Immature natural killer cell (primary cell): ENCODE measurements at regions not wholly inside any gene's neighbourhood (a gene's known extent, or its start where the extent isn't known, plus 50 kb on each side); places are given as distances from the start of the nearest gene placed in this dataset.
A peak's percentile ranks its signal among the peaks of the same experiment; 100 is the strongest.

ENCODE experiments used
- DNase-seq, 3 donors: peaks; one replicate each; pipeline ENCODE4 v3.0.0; 2022; ENCODE audit warnings: mixed read lengths in 1 of 3
- H3K27ac Mint-ChIP-seq, 6 donors: one replicate each; pipeline ENCODE4 v1.8.0; 2020; ENCODE audit warnings: mixed read lengths in 6 of 6, mild to moderate bottlenecking in 5 of 6, inconsistent platforms in 4 of 6, moderate library complexity in 3 of 6
- H3K27me3 Mint-ChIP-seq, 3 donors: one replicate each; pipeline ENCODE4 v1.8.0; 2020 to 2021; ENCODE audit warnings: low read depth in 3 of 3, mild to moderate bottlenecking in 3 of 3, mixed read lengths in 3 of 3, moderate library complexity in 3 of 3, inconsistent platforms in 1 of 3
- H3K36me3 Mint-ChIP-seq, 3 donors: one replicate each; pipeline ENCODE4 v1.8.0; 2020; ENCODE audit warnings: mixed read lengths in 3 of 3, inconsistent platforms in 2 of 3, mild to moderate bottlenecking in 2 of 3
- H3K4me1 Mint-ChIP-seq, 2 donors: one replicate each; pipeline ENCODE4 v1.8.0; 2020; ENCODE audit warnings: inconsistent platforms in 2 of 2, mild to moderate bottlenecking in 2 of 2, mixed read lengths in 2 of 2, moderate library complexity in 1 of 2
- H3K4me3 Mint-ChIP-seq, 5 donors: one replicate each; pipeline ENCODE4 v1.8.0; 2020; ENCODE audit warnings: mild to moderate bottlenecking in 5 of 5, mixed read lengths in 5 of 5, inconsistent platforms in 3 of 5, moderate library complexity in 3 of 5
- H3K9me3 Mint-ChIP-seq, 6 donors: one replicate each; pipeline ENCODE4 v1.8.0; 2020; ENCODE audit warnings: mild to moderate bottlenecking in 6 of 6, mixed read lengths in 6 of 6, inconsistent platforms in 4 of 6, moderate library complexity in 3 of 6

DNA sequence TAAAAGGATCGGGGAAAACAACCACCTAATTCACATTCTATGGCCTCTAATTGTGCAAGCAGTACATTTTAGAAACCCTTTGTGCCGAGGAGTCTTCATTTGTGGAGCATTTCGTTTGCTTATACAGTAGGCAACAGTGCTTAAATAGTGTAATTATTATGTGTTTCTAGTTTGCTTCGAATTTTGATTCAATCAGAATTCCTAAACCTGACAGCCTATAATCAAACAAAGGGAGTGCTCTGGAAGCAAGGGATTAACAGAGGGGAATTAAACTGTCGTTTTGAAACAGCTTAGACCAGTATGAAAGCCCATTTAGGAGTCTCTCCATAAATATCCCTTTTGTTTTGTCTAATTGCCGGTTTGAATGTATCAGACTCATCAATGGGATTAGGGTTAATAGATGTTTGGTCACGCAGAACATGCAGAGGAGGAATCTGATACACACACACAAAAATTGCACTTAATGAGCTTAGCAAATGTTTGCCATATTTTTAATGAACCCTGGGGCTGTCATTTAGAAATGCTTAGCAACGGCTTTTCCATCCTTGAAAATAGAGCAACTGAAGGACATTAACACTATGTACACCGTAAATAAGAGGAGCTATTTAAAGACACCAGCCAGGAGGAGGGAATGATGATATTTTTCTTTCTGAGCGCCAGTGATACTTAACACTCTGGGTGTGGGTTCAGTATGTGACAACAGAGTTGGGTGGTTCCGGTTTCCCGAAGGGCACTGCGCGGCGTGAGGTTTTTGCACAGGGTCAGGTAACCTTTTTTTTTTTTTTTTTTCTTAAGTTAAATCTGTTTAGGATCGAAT is 404.7 kb downstream of the TLE4 start:
- H3K27me3 Mint-ChIP-seq: peaks cover 0 to 9% (median 9%) of the 10 kb centered on the region in 3 donors
- H3K27ac Mint-ChIP-seq: no peak overlapping the region
- H3K36me3 Mint-ChIP-seq: no peaks in the 10 kb centered on the region
- H3K9me3 Mint-ChIP-seq: peaks cover 0 to 2% (median 0%) of the 10 kb centered on the region in 6 donors
- DNase-seq: no peak
- no peak overlapping the region for H3K4me3 Mint-ChIP-seq
- H3K4me1 Mint-ChIP-seq: no peaks in the 10 kb centered on the region

DNA sequence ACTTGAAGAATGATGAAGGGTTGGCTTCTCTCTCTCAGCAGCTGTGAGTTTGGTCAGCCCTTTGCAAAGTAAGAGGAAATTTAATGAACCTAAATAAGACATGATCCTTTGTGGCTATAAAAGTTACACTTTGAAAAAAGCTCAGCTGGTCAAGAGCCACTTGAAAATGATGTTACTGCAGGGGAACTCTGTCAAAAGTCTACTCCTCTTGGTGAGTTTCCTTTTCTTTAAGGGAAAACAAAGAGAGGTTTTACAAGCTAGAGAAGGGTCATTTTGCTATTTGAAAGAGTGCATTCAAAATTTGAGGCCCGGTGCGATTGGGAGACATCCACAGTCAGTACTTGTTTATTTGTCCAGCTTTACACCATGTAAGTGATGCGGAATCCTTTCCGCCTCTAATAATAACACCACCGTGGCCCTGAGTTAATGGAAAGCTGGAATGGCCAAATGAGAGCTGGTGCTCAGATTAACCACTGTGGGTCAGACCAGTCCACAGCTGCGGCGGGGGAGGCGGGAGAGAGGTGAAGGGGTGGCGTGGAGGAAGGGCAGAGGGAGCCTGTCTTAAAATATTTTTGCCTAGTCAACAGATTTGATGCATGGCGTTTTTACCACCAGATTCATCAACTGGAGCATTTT is 404.0 kb downstream of the TLE4 start:
- H3K36me3 Mint-ChIP-seq: no peaks in the 10 kb centered on the region

DNA sequence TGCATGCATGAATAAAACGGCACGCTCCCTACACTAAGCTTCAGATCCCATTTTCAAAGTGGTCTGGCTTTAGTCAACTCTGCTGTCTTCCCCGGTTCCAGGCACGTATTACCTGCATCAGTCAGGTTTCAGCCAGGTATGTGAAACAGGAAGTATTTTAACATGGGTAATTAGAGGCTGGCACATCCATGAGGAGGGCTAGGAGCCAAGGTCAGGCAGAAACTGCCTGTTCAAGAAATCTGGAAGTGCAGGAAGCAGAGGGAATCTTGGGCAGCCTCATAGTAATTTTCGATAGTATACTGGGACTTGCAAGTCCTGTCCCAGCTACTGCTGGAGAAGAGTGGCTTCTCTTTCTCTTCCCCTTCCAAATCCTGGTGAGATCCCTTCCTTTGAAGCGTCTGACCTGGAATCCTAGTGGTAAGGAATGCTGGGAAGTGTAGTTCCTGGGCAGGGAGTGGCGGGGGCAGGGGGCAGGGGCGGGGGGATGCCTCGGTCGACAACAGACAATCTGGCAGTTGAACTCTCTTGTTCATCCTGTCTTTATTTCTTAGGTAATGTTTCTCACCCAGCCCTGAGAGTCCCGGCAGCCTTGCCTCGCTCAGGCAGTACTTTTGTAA is 403.1 kb downstream of the TLE4 start:
- H3K27ac Mint-ChIP-seq: no peak overlapping the region
- no peak for DNase-seq
- no peaks in the 10 kb centered on the region for H3K4me1 Mint-ChIP-seq
- H3K4me3 Mint-ChIP-seq: no peak overlapping the region
- H3K36me3 Mint-ChIP-seq: no peaks in the 10 kb centered on the region
- H3K27me3 Mint-ChIP-seq: peaks cover 0 to 13% (median 11%) of the 10 kb centered on the region in 3 donors
- H3K9me3 Mint-ChIP-seq: no peaks in the 10 kb centered on the region

More for the DNA sequence above, 404.0 kb downstream of the TLE4 start:
- Mint-ChIP-seq H3K9me3 (no peaks in the 10 kb centered on the region), H3K27me3 (peaks cover 0 to 11% (median 10%) of the 10 kb centered on the region in 3 donors), H3K4me3 (no peak overlapping the region), H3K4me1 (no peaks in the 10 kb centered on the region), H3K27ac (no peak overlapping the region)
- DNase-seq: no peak

DNA sequence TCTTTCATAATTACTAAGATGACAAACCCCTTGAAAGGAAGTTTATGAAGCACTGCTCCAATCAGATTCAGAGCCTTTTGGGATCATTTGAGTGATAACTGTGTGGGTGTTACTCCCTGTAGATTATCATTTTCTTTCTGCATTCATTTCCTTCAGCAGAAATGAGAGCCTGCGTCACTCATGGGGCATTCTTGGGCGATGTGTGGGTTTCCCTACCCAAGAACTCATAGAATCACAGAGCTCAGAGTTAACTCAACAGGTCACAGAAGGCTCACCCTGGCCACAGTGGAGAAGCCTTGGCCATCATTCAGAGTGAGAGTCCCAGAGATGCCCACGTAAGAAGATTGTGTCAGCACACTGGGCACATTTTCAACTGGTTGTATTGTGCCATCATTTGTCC is 401.9 kb downstream of the TLE4 start:
- H3K27ac Mint-ChIP-seq: no peak overlapping the region
- H3K27me3 Mint-ChIP-seq: peaks cover 1 to 14% (median 13%) of the 10 kb centered on the region in 3 donors
- peaks cover 0 to 3% (median 0%) of the 10 kb centered on the region in 6 donors for H3K9me3 Mint-ChIP-seq
- no peaks in the 10 kb centered on the region for H3K36me3 Mint-ChIP-seq
- no peak overlapping the region for H3K4me3 Mint-ChIP-seq
- DNase-seq: no peak
- H3K4me1 Mint-ChIP-seq: no peaks in the 10 kb centered on the region

DNA sequence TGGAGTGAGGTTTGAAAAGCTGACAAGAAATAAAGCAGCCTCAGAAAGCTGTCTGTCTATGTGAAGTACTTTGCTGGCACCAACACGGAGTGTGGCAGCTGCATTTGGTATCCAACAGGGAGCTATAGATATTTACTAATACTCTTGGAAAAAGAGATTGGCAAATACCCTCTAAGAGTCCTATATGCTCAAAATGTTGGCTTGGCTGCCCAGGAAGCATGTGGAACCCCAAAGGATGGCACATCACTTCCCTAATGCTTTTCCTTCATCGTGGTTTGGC is 398.3 kb downstream of the TLE4 start:
- no peak overlapping the region for H3K27ac Mint-ChIP-seq
- H3K4me1 Mint-ChIP-seq: no peaks in the 10 kb centered on the region
- no peak for DNase-seq
- H3K9me3 Mint-ChIP-seq: peaks cover 0 to 4% (median 0%) of the 10 kb centered on the region in 6 donors
- no peaks in the 10 kb centered on the region for H3K36me3 Mint-ChIP-seq
- peaks cover 1 to 12% (median 9%) of the 10 kb centered on the region in 3 donors for H3K27me3 Mint-ChIP-seq
- H3K4me3 Mint-ChIP-seq: no peak overlapping the region

DNA sequence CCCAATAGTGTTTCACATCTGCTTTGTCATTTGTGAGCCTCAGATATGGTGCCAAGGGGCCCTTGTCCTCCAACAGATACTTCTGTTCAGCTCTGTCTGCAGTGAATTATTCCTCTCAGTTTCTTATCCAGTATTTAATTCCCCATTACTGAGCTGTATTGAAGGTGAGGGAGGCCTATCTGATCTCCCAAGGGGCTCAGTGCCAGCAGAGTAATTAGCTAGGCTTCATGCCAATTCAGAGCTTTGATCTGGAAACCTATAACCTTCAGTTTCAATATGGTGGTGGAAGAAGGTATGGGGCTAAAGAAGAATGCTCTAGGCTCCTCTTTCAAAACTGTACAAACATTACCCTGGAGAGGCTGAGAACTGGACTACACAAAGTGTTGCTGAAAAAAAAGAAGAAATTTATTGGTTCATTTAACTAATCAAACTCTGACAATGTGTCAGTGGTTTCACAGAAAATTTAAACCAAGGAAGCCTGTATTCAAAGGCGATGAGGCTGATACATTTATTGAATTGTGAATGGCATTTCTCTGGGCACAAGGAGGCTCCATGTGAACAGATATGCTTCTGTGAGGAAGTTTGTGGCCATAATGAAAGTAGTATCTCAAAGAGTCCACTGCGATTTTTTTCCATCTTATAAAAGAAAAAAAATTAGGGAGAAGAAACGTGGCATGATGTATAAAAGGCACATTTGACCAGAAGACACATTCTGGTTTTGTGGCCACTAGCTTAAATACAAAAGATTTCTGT is 397.8 kb downstream of the TLE4 start:
- DNase-seq: no peak
- Mint-ChIP-seq H3K27ac (no peak overlapping the region), H3K4me3 (no peak overlapping the region)

DNA sequence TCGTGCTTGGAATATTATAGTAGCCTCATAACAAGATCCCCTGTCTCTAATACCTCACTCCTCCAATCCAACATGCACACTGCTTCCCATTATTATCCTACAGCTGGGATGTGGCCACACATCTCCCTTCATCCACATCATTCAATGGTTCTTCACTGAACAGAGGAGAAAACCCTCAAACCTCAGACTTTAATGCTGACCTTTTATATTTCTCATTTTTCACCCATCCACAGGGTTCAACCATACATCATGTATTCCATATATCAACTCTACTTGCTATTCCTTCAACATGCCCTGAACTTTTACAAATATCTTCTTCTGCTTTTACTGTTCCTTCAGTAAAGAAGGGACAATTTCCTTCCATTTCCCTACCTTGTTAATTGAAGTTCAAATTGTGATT is 396.8 kb downstream of the TLE4 start:
- Mint-ChIP-seq H3K4me1 (no peaks in the 10 kb centered on the region), H3K36me3 (no peaks in the 10 kb centered on the region), H3K27me3 (peaks cover 1 to 16% (median 9%) of the 10 kb centered on the region in 3 donors), H3K9me3 (peaks cover 0 to 4% (median 0%) of the 10 kb centered on the region in 6 donors), H3K4me3 (no peak overlapping the region), H3K27ac (no peak overlapping the region)
- no peak for DNase-seq

More for the DNA sequence above, 397.8 kb downstream of the TLE4 start:
- no peaks in the 10 kb centered on the region for H3K36me3 Mint-ChIP-seq
- no peaks in the 10 kb centered on the region for H3K4me1 Mint-ChIP-seq
- peaks cover 1 to 12% (median 9%) of the 10 kb centered on the region in 3 donors for H3K27me3 Mint-ChIP-seq
- H3K9me3 Mint-ChIP-seq: peaks cover 0 to 4% (median 0%) of the 10 kb centered on the region in 6 donors

DNA sequence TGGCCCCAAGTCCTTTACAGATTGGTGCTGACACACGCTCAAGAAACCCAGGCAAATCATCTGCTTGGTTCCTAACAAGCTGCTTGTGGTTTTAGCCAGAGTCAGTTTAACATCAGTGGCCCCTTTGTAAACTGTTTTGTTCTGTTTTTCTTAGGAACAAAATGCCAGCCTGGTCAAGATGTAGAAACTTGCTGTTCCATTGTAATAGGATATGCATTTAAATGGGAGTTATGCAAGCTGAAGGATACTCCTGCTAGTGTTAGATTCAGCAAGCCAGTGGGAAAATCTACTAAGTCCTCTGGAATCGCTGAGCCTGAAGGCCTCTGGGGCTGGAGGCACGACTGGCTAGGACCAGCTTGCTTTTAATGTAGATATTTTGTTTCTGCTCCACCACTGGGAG is 391.1 kb downstream of the TLE4 start:
- Mint-ChIP-seq H3K9me3 (no peaks in the 10 kb centered on the region), H3K4me3 (no peak overlapping the region), H3K36me3 (no peaks in the 10 kb centered on the region), H3K4me1 (no peaks in the 10 kb centered on the region), H3K27ac (no peak overlapping the region), H3K27me3 (peaks cover 2 to 14% (median 4%) of the 10 kb centered on the region in 3 donors)
- no peak for DNase-seq

DNA sequence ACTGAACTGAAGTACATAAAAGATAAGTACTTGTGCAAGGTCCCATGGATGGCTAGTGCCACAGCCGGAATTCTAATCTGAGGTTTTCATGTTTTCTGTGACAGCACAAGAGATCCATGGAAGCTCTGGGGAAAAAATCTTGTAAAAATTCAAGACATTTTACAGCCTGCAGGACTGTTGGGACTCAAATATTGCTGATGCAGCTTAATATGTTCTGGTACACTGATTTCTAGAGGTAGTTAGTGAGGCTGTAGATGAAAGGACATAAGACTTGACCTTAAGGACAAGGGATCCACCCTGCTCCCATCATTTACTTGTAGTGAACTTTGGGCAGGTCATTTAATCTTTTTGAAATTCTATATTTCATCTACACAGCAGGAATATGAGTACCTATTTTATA is 390.4 kb downstream of the TLE4 start:
- Mint-ChIP-seq H3K9me3 (no peaks in the 10 kb centered on the region), H3K4me1 (no peaks in the 10 kb centered on the region), H3K27ac (no peak overlapping the region), H3K27me3 (peaks cover 2 to 13% (median 4%) of the 10 kb centered on the region in 3 donors), H3K4me3 (no peak overlapping the region), H3K36me3 (no peaks in the 10 kb centered on the region)
- no peak for DNase-seq

DNA sequence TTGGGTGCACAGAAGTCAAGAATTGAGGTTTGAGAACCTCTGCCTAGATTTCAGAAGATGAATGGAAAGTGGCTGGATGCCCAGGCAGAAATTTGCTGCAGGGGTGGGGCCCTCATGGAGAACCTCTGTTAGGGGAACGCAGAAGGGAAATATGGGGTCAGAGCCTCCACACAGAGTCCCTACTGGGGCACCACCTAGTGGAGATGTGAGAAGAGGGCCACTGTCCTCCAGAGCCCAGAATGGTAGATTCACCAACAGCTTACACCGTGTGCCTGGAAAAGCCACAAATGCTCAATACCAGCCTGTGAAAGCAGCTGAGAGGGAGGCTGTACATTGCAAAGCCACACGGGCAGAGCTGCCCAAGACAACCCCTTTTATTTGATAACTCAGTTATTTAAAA is 383.5 kb downstream of the TLE4 start:
- peak; percentile 5 to 16 (median 6) for DNase-seq
- H3K27me3 Mint-ChIP-seq: peaks cover 3 to 10% (median 10%) of the 10 kb centered on the region in 3 donors
- H3K4me1 Mint-ChIP-seq: no peaks in the 10 kb centered on the region
- H3K27ac Mint-ChIP-seq: no peak overlapping the region
- no peaks in the 10 kb centered on the region for H3K9me3 Mint-ChIP-seq
- H3K36me3 Mint-ChIP-seq: no peaks in the 10 kb centered on the region
- H3K4me3 Mint-ChIP-seq: no peak overlapping the region

DNA sequence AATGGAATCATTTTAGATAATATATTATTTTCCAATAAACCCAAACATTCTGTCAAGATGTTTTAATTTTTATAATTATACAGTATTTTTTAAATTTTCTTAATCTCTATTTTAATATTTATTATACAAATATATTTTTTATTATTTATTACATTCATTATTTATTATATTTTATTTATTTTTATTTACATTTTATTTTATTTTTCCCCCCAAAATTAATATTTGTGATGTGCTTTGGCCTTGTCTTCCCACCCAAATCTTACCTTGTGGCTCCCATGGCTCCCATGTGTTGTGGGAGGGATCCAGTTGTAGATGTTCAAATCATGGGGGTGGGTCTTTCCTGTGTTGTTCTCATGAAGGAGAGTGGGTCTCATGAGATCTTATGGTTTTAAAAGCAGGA is 382.1 kb downstream of the TLE4 start:
- Mint-ChIP-seq H3K27ac (no peak overlapping the region), H3K36me3 (no peaks in the 10 kb centered on the region), H3K9me3 (no peaks in the 10 kb centered on the region), H3K4me1 (no peaks in the 10 kb centered on the region), H3K4me3 (no peak overlapping the region), H3K27me3 (peaks cover 3 to 8% (median 7%) of the 10 kb centered on the region in 3 donors)
- DNase-seq: no peak

DNA sequence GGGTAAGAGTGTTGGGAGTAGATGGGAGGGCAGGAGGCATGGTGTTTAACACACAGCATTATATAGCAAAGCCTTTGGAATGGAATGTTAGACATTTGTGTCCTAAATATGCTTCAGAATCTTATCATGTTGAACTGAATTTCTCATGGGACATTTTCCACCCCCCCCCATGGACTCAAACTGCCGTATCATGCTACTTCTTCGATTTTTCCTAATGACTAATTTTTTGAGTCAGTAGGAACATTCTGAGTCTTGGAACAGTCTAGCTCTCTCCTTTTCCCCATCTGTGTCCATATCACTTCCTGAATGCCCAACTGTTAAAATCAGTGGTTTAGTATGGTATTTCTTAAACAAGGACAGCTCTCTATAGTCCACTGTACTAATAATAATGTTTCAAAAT is 380.6 kb downstream of the TLE4 start:
- no peak for DNase-seq
- Mint-ChIP-seq H3K4me1 (no peaks in the 10 kb centered on the region), H3K4me3 (no peak overlapping the region), H3K9me3 (no peaks in the 10 kb centered on the region), H3K27ac (no peak overlapping the region), H3K27me3 (peaks cover 3 to 6% (median 3%) of the 10 kb centered on the region in 3 donors), H3K36me3 (no peaks in the 10 kb centered on the region)

DNA sequence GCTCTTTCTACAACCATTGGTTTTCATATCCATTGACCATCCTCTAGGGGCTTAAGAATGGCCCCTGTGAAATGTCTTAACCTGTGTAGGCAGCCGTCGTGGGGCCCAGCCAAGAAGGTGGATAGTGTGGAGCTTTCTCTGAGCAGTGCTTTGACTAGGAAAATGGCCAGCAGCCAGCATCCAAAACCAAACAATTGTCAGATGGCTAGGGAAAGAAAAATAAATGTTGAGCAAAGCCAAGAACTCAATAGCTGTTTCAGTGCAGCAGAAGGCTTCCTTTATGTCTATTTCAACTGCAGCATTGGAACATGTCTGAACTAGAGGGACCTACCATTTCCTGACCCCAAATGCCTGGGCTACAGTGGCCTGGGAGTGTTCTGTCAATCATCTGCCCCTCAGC is 374.9 kb downstream of the TLE4 start:
- Mint-ChIP-seq H3K27ac (no peak overlapping the region), H3K4me1 (no peaks in the 10 kb centered on the region), H3K4me3 (no peak overlapping the region), H3K36me3 (no peaks in the 10 kb centered on the region), H3K9me3 (no peaks in the 10 kb centered on the region), H3K27me3 (peaks cover 0 to 2% (median 2%) of the 10 kb centered on the region in 3 donors)
- no peak for DNase-seq

DNA sequence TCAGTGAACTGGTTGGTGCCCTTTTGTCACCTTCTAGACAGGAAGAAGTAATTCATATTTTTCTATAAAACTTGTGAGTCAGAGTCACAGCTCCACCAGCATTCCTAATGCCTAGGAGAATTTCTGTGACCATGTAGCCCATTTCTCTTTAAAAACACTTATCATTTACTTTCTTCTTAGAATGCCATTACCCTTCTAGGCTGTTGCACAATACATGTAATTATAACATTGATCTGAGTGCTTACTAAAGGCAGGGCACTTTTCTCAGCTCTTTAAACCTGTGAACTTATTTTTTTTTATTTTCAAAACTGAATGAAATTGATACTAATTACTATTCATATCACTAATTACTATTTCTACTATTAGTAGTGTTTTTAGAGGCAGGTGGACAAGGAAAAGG is 373.7 kb downstream of the TLE4 start:
- Mint-ChIP-seq H3K4me1 (no peaks in the 10 kb centered on the region), H3K27ac (no peak overlapping the region), H3K36me3 (no peaks in the 10 kb centered on the region), H3K9me3 (no peaks in the 10 kb centered on the region), H3K27me3 (peaks cover 0 to 2% (median 2%) of the 10 kb centered on the region in 3 donors), H3K4me3 (no peak overlapping the region)
- DNase-seq: no peak
